ENCODE measurements at regions not wholly inside any gene's neighbourhood (a gene's known extent, or its start where the extent isn't known, plus 50 kb on each side); places are given as distances from the start of the nearest gene placed in this dataset.

DNA sequence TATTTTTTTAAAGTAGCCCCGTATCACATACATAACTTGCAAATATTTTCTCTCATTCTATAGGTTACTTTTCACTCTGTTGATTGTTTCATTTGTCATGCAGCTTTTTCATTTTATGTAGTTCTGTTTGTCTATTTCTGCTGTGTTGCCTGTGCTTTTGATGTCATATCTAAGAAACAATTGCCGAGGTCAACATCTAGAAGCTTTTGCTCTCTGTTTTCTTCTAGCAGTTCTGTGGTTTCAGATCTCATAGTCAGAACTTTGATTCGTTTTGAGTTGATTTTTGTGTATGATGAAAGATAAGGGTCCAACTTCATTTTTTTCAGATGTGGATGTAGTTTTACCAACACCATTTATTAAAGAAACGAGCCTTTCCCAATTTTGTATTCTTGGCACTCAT is 79.5 kb downstream of the CD200 start:
- Histone ChIP-seq H3K4me3 (ENCODE audit: low read length) (peak overlapping the region; percentile 21), H3K79me2 (ENCODE audit: control insufficient read depth, low read length) (no peaks in the 10 kb centered on the region), H3K36me3 (ENCODE audit: control insufficient read depth, low read length) (no peaks in the 10 kb centered on the region), H3K9me2 (replicated peaks; ENCODE audit: control insufficient read depth, low read length) (no peaks in the 10 kb centered on the region), H3K27me3 (ENCODE audit: control insufficient read depth, low read length) (no peaks in the 10 kb centered on the region), H4K20me1 (ENCODE audit: control insufficient read depth, insufficient read depth, low read depth, low read length) (no peaks in the 10 kb centered on the region), H3F3A (ENCODE audit: control insufficient read depth, insufficient read depth) (no peaks in the 10 kb centered on the region), H3K4me2 (ENCODE audit: low read length) (peak overlapping the region; percentile 44), H3K4me1 (ENCODE audit: control insufficient read depth, low read length) (peaks cover 14% of the 10 kb centered on the region), H3K9me3 (ENCODE audit: control insufficient read depth, insufficient read depth, low read length) (no peaks in the 10 kb centered on the region), H3K27ac (ENCODE audit: low read depth, low read length) (no peak overlapping the region)
- TF ChIP-seq, protein P1, sequence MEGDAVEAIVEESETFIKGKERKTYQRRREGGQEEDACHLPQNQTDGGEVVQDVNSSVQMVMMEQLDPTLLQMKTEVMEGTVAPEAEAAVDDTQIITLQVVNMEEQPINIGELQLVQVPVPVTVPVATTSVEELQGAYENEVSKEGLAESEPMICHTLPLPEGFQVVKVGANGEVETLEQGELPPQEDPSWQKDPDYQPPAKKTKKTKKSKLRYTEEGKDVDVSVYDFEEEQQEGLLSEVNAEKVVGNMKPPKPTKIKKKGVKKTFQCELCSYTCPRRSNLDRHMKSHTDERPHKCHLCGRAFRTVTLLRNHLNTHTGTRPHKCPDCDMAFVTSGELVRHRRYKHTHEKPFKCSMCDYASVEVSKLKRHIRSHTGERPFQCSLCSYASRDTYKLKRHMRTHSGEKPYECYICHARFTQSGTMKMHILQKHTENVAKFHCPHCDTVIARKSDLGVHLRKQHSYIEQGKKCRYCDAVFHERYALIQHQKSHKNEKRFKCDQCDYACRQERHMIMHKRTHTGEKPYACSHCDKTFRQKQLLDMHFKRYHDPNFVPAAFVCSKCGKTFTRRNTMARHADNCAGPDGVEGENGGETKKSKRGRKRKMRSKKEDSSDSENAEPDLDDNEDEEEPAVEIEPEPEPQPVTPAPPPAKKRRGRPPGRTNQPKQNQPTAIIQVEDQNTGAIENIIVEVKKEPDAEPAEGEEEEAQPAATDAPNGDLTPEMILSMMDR (IDR thresholded peaks at IDR 0.05; ENCODE audit: low read depth, low read length, poor library complexity, severe bottlenecking), result no peak
- no peak for TF ChIP-seq EZH2phosphoT487 (IDR thresholded peaks at IDR 0.05; ENCODE audit: borderline replicate concordance, low read length)

DNA sequence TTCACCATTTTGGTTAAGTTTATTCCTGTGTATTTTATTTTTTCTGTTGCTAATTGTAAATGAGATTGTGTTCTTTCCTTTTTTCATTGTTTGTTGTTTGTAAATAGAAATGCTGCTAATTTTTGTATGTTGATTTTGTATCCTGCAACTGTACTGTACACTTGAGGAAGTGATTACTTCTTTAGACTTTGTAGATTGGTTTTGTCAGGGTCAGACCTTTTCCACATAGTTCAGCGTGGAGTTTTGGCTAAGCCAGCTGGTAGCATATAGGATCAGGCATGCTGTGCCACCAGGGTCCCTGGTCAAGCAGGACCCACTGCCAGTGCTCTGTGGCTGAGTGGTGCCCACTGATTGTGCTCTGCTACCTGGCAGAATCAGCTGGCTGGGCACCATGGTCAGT is 80.1 kb downstream of the CD200 start:
- no peak for TF ChIP-seq EZH2phosphoT487 (IDR thresholded peaks at IDR 0.05; ENCODE audit: borderline replicate concordance, low read length)
- TF ChIP-seq, protein P1 (IDR thresholded peaks at IDR 0.05; ENCODE audit: low read depth, low read length, poor library complexity, severe bottlenecking), result no peak
- H4K20me1 ChIP-seq (ENCODE audit: control insufficient read depth, insufficient read depth, low read depth, low read length), result no peaks in the 10 kb centered on the region
- no peak overlapping the region for H3K27ac ChIP-seq (ENCODE audit: low read depth, low read length)
- no peaks in the 10 kb centered on the region for H3K36me3 ChIP-seq (ENCODE audit: control insufficient read depth, low read length)
- peaks cover 14% of the 10 kb centered on the region for H3K4me1 ChIP-seq (ENCODE audit: control insufficient read depth, low read length)
- H3K9me2 ChIP-seq (replicated peaks; ENCODE audit: control insufficient read depth, low read length), result no peaks in the 10 kb centered on the region
- H3K9me3 ChIP-seq (ENCODE audit: control insufficient read depth, insufficient read depth, low read length), result no peaks in the 10 kb centered on the region
- peak overlapping the region; percentile 21 for H3K4me3 ChIP-seq (ENCODE audit: low read length)
- no peaks in the 10 kb centered on the region for H3F3A ChIP-seq (ENCODE audit: control insufficient read depth, insufficient read depth)
- H3K27me3 ChIP-seq (ENCODE audit: control insufficient read depth, low read length), result no peaks in the 10 kb centered on the region
- H3K4me2 ChIP-seq (ENCODE audit: low read length), result peak overlapping the region; percentile 44
- no peaks in the 10 kb centered on the region for H3K79me2 ChIP-seq (ENCODE audit: control insufficient read depth, low read length)

DNA sequence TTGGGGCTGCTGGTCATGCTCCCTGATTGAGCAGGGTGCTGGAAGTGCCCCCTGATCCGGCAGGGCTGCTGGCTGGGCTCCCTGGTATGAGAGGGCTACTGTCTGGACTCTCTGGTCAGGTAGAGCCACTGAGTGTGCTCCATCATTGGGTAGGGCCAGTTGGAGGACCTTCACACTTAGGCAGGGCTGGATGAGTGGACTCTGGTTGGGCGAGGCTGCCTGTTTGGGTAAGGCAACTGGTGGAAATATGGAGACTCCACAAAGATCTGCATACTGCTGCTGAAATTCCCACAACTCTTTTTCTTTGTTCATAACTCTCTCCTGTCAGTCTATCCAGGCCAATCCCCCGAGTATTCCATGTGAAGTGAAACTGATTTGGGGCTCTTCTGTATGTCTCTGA is 80.8 kb downstream of the CD200 start:
- H3K27me3 ChIP-seq (ENCODE audit: control insufficient read depth, low read length), result no peaks in the 10 kb centered on the region
- no peaks in the 10 kb centered on the region for H3K36me3 ChIP-seq (ENCODE audit: control insufficient read depth, low read length)
- no peak overlapping the region for H3K27ac ChIP-seq (ENCODE audit: low read depth, low read length)
- H3K4me1 ChIP-seq (ENCODE audit: control insufficient read depth, low read length), result peaks cover 14% of the 10 kb centered on the region
- no peaks in the 10 kb centered on the region for H4K20me1 ChIP-seq (ENCODE audit: control insufficient read depth, insufficient read depth, low read depth, low read length)
- H3K9me3 ChIP-seq (ENCODE audit: control insufficient read depth, insufficient read depth, low read length), result no peaks in the 10 kb centered on the region
- H3K9me2 ChIP-seq (replicated peaks; ENCODE audit: control insufficient read depth, low read length), result no peaks in the 10 kb centered on the region
- no peak for TF ChIP-seq EZH2phosphoT487 (IDR thresholded peaks at IDR 0.05; ENCODE audit: borderline replicate concordance, low read length)
- TF ChIP-seq, protein P1 (IDR thresholded peaks at IDR 0.05; ENCODE audit: low read depth, low read length, poor library complexity, severe bottlenecking), result no peak
- H3K4me2 ChIP-seq (ENCODE audit: low read length), result no peak overlapping the region
- no peak overlapping the region for H3K4me3 ChIP-seq (ENCODE audit: low read length)
- no peaks in the 10 kb centered on the region for H3K79me2 ChIP-seq (ENCODE audit: control insufficient read depth, low read length)
- H3F3A ChIP-seq (ENCODE audit: control insufficient read depth, insufficient read depth), result no peaks in the 10 kb centered on the region
